Heart right ventricle (tissue), 16 donors: ENCODE measurements at regions not wholly inside any gene's neighbourhood (a gene's known extent, or its start where the extent isn't known, plus 50 kb on each side); places are given as distances from the start of the nearest gene placed in this dataset.

Experiments
- ATAC-seq, 8 donors: fragments of 200-7000 bp; cut with Tn5 transposase; one replicate each; pipeline ENCODE4 v1.9.1; 2020; ENCODE audit warnings: mild to moderate bottlenecking in 8 of 8, moderate library complexity in 8 of 8, moderate number of reproducible peaks in 1 of 8
- DNase-seq, 2 donors: peaks; one replicate each; pipeline ENCODE4 v3.0.0-alpha.2; 2020
- H3K27ac ChIP-seq, 10 donors: fragments of 200-600 bp; sonication (generic) in 2 of 10; one replicate each; pipeline versions ENCODE4 v1.5.0 to v1.8.0; 2020 to 2022; ENCODE audit warnings: mild to moderate bottlenecking in 3 of 10
- H3K27me3 ChIP-seq, 7 donors: fragments of 200-600 bp; one replicate each; pipeline ENCODE4 v1.8.0; 2021 to 2022; ENCODE audit warnings: mild to moderate bottlenecking in 2 of 7
- H3K36me3 ChIP-seq, 9 donors: fragments of 200-600 bp; sonication (generic) in 1 of 9; one replicate each; pipeline versions ENCODE4 v1.5.0 to v1.8.0; 2020 to 2022; ENCODE audit warnings: mild to moderate bottlenecking in 2 of 9
- H3K4me1 ChIP-seq, 9 donors: fragments of 200-600 bp; sonication (generic) in 1 of 9; one replicate each; pipeline versions ENCODE4 v1.5.0 to v1.8.0; 2020 to 2022; ENCODE audit warnings: mild to moderate bottlenecking in 4 of 9
- H3K4me3 ChIP-seq, 10 donors: fragments of 200-600 bp; sonication (generic) in 2 of 10; one replicate each; pipeline versions ENCODE4 v1.5.0 to v1.8.0; 2020 to 2022; ENCODE audit warnings: mild to moderate bottlenecking in 7 of 10, moderate library complexity in 2 of 10
- H3K9me3 ChIP-seq, 11 donors: fragments of 200-600 bp in 10 of 11; sonication (generic) in 2 of 11; one replicate each; pipeline versions ENCODE4 v1.5.0 to v1.8.0; 2013 to 2022; ENCODE audit warnings: mild to moderate bottlenecking in 2 of 11, control low read depth in 1 of 11, moderate library complexity in 1 of 11
- WGBS, 2 donors: extraction: QIAGEN DNeasy Blood & Tissue Kit; methylation state at CpG; one replicate each; pipeline ENCODE4 v1.1.7; 2013; ENCODE audit warnings: inconsistent platforms in 1 of 2; 5-methylcytosine and 5-hydroxymethylcytosine counted together
- intact Hi-C, 10 donors: fragments of 100-400 bp; cut with DNase I; formaldehyde crosslinking; loops; one replicate each; pipeline versions ENCODE4 v1.11.1 to v1.14.2; 2022
- TF ChIP-seq, protein P1 (sequence below), 9 donors: fragments of 200-600 bp; sonication (generic) in 2 of 9; IDR thresholded peaks; one replicate each; pipeline versions ENCODE4 v1.5.0 to v1.8.0; 2021 to 2022; ENCODE audit warnings: antibody characterized with exemption in 9 of 9, mild to moderate bottlenecking in 5 of 9, moderate library complexity in 1 of 9
- donor health status: Arrhythmogenic right ventricular cardiomyopathy.
- donor health status: ischemic (EF 13 %, LVEDD 7.1; RV severe dilation, severe dysfunction).
- donor health status: healthy with polysubstance abuse.
- donor health status: DM: no; HTN: yes; CAD: no.
- donor health status: DM: no; HTN: no; CAD: no.
- donor health status: ischemic (EF 25% LVEDD 6.9; RV normal size, moderate dysfunction).
- donor health status: ischemic (EF 25% LVEDD 5.7; RV mildly dilated, moderate dysfunction).
- donor health status: healthy.
- donor health status: DM: yes; HTN: yes; CAD: no.
- donor health status: Ischemic cardiomyopathy.
- donor health status: ischemic (EF 35%, LVEDD 5.7; RV mildly dilated, moderate dysfunction).
- donor health status: nonischemic (EF 11% LVEDD 7.7; RV severe dilation, severe dysfunction).
- donor health status: DM: yes; HTN: yes; CAD: no.
- donor health status: PGD.
- donor health status: ischemic (EF 29% LVEDD 5.4; RV normal size, mild dysfunction).
- donor health status: nonischemic (EF 23%, LVEDD 6.1; RV moderate dilation, normal function).

DNA sequence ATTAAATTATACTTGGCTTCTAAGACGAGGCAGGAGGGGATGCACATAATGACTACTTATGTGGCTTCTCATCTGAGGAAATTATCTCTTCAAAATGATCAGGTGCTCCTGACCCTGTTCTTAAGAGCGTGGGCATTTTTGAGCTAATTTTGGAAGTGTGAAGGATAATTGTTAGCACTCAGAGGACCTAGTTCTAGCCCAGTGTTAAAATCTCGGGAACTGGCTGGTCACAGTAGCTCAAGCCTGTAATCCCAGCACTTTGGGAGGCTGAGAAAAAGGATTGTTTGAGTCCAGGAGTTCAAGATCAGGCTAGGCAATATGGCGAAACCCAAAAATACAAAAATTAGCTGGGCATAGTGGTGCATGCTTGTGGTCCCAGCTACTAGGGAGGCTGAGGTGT lies 103.0 kb upstream of the DHX40 start:
- no peaks in the 10 kb centered on the region for H3K27me3 ChIP-seq
- intact Hi-C loops = no loop called here
- H3K9me3 ChIP-seq = no peaks in the 10 kb centered on the region
- no peak overlapping the region for H3K4me3 ChIP-seq
- H3K36me3 ChIP-seq = no peaks in the 10 kb centered on the region
- DNase-seq = no peak
- no peak overlapping the region for H3K27ac ChIP-seq
- WGBS, 2 donors = 50 to 68% methylated on average over 4 of the region's 4 CpGs
- TF ChIP-seq, protein P1, sequence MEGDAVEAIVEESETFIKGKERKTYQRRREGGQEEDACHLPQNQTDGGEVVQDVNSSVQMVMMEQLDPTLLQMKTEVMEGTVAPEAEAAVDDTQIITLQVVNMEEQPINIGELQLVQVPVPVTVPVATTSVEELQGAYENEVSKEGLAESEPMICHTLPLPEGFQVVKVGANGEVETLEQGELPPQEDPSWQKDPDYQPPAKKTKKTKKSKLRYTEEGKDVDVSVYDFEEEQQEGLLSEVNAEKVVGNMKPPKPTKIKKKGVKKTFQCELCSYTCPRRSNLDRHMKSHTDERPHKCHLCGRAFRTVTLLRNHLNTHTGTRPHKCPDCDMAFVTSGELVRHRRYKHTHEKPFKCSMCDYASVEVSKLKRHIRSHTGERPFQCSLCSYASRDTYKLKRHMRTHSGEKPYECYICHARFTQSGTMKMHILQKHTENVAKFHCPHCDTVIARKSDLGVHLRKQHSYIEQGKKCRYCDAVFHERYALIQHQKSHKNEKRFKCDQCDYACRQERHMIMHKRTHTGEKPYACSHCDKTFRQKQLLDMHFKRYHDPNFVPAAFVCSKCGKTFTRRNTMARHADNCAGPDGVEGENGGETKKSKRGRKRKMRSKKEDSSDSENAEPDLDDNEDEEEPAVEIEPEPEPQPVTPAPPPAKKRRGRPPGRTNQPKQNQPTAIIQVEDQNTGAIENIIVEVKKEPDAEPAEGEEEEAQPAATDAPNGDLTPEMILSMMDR (IDR thresholded peaks at IDR 0.05) = no peak
- no peak for ATAC-seq
- H3K4me1 ChIP-seq = peaks cover 0 to 6% (median 0%) of the 10 kb centered on the region in 9 donors

- H3K27me3 ChIP-seq = no peaks in the 10 kb centered on the region
- ATAC-seq (no peak), DNase-seq (no peak)
- 91 to 93% methylated on average over 5 of the region's 5 CpGs for WGBS, 2 donors
- no peak overlapping the region for H3K4me3 ChIP-seq
- no peaks in the 10 kb centered on the region for H3K9me3 ChIP-seq
- H3K4me1 ChIP-seq = peaks cover 0 to 6% (median 0%) of the 10 kb centered on the region in 9 donors
- H3K27ac ChIP-seq = no peak overlapping the region
- intact Hi-C loops = no loop called here
- no peaks in the 10 kb centered on the region for H3K36me3 ChIP-seq
- TF ChIP-seq, protein P1 (IDR thresholded peaks at IDR 0.05) = no peak
Measured at GRCh38 chr17:59464246-59464645, 101.2 kb upstream of the DHX40 start.

DNA sequence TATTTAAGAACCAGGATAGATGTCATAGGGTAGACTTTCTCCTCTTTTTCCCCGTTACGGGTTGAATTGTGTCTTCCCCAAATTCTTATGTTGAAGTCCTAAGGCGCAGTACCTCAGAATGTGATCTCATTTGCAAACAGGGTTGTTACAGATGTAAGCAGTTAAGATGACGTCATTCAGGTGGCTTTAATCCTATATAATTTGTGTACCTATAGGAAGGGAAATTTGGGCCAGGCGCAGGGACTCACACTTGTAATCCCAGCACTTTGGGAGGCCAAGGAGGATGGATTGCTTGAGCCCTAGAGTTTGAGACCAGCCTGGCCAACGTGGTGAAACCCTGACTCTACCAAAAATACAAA lies 99.5 kb upstream of the DHX40 start:
- ATAC-seq (no peak), DNase-seq (no peak)
- H3K27me3 ChIP-seq = no peaks in the 10 kb centered on the region
- intact Hi-C loops = no loop called here
- peaks cover 0 to 6% (median 0%) of the 10 kb centered on the region in 9 donors for H3K4me1 ChIP-seq
- no peaks in the 10 kb centered on the region for H3K36me3 ChIP-seq
- no peaks in the 10 kb centered on the region for H3K9me3 ChIP-seq
- H3K27ac ChIP-seq = no peak overlapping the region
- WGBS, 2 donors = 87 to 89% methylated on average over 6 of the region's 6 CpGs
- H3K4me3 ChIP-seq = no peak overlapping the region
- TF ChIP-seq, protein P1 (IDR thresholded peaks at IDR 0.05) = no peak

DNA sequence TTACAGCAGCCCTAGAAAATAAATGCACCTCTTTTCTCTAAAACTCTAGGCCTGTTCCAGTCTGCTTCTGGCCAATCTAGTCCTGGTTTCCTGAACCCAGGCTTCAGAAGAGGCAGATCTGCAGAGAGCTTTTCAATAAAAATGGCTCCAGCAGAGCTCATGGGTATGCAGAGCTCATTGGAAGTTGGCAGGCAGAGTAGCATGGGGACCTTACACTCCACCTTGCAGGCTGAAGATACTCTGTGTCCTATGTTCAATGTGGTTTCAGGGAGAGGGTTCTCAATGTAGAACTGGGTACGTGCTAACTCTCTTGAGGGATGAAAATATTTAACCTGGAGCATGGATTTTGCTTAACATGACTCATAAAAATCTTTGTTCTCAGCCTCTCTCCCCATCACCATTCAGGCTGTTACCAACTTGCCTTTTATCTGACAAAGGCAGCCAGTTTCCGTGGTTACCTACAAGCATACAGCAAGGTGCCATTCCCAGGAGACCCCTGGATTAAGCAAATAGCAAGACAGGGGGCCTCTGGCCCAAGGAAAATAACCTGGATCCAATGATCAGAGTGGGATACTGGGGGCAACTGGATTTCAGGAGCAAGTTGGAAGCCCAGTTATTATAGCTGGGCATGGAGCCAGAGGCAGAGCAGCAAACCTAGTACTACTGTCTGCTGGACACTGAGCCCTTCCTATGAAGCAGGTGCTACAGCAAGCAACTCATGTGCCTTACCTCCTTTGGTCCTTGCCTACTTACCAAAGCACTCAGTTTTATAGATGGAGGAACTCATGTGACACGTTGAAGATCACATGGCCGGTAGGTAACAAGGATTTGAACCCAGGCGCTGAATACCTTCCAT lies 98.2 kb upstream of the DHX40 start:
- TF ChIP-seq, protein P1 (IDR thresholded peaks at IDR 0.05) = no peak
- no peak for DNase-seq
- H3K36me3 ChIP-seq = no peaks in the 10 kb centered on the region
- ATAC-seq = no peak
- H3K27ac ChIP-seq = no peak overlapping the region
- intact Hi-C loops = no loop called here
- H3K9me3 ChIP-seq = no peaks in the 10 kb centered on the region
- H3K4me3 ChIP-seq = no peak overlapping the region
- peaks cover 0 to 4% (median 0%) of the 10 kb centered on the region in 9 donors for H3K4me1 ChIP-seq
- WGBS, 2 donors = 90 to 91% methylated on average over 5 of the region's 5 CpGs
- H3K27me3 ChIP-seq = no peaks in the 10 kb centered on the region
